Mesothelial cell of epicardium (in vitro differentiated cells): ENCODE measurements at regions not wholly inside any gene's neighbourhood (a gene's known extent, or its start where the extent isn't known, plus 50 kb on each side); places are given as distances from the start of the nearest gene placed in this dataset.

Experiments
- DNase-seq, 2 experiments: peaks; one replicate each; pipeline ENCODE4 v3.0.0; 2021; ENCODE audit warnings: low spot score in 2 of 2; ENCODE audit not compliant: unreplicated experiment in 2 of 2
- H3K27ac Mint-ChIP-seq: 2 replicates; pipeline ENCODE4 v1.8.0; 2021; ENCODE audit warnings: mixed read lengths
- H3K27me3 Mint-ChIP-seq: 2 replicates; pipeline ENCODE4 v1.8.0; 2021; ENCODE audit warnings: low read depth, mixed read lengths
- H3K36me3 Mint-ChIP-seq: 2 replicates; pipeline ENCODE4 v1.8.0; 2021; ENCODE audit warnings: mixed read lengths
- H3K4me1 Mint-ChIP-seq: 2 replicates; pipeline ENCODE4 v1.8.0; 2021; ENCODE audit warnings: mixed read lengths
- H3K4me3 Mint-ChIP-seq: 2 replicates; pipeline ENCODE4 v1.8.0; 2021; ENCODE audit warnings: mild to moderate bottlenecking, moderate library complexity, mixed read lengths
- H3K9me3 Mint-ChIP-seq: 2 replicates; pipeline ENCODE4 v1.8.0; 2021; ENCODE audit warnings: mixed read lengths
- CTCF ChIP-seq: fragments of 200-600 bp; sonication (generic); IDR thresholded peaks from one replicate; pipeline ENCODE4 v1.5.0; 2021; ENCODE audit warnings: antibody characterized with exemption; ENCODE audit not compliant: unreplicated experiment

- no peaks in the 10 kb centered on the region for H3K27me3 Mint-ChIP-seq
- peaks cover 8% of the 10 kb centered on the region for H3K9me3 Mint-ChIP-seq
- no peak for DNase-seq
- H3K4me3 Mint-ChIP-seq, result no peak overlapping the region
- H3K4me1 Mint-ChIP-seq, result peaks cover 34% of the 10 kb centered on the region
- no peak overlapping the region for H3K27ac Mint-ChIP-seq
- H3K36me3 Mint-ChIP-seq, result no peaks in the 10 kb centered on the region
- no peak for TF ChIP-seq CTCF
Observed at GRCh38 chr18:24586662-24587360, 126.4 kb downstream of the HRH4 start.

- H3K4me1 Mint-ChIP-seq, result peaks cover 30% of the 10 kb centered on the region
- DNase-seq, result no peak
- H3K36me3 Mint-ChIP-seq, result no peaks in the 10 kb centered on the region
- no peak for TF ChIP-seq CTCF
- H3K9me3 Mint-ChIP-seq, result peaks cover 16% of the 10 kb centered on the region
- no peaks in the 10 kb centered on the region for H3K27me3 Mint-ChIP-seq
- no peak overlapping the region for H3K27ac Mint-ChIP-seq
- H3K4me3 Mint-ChIP-seq, result no peak overlapping the region
Observed at GRCh38 chr18:24588440-24588839, 128.0 kb downstream of the HRH4 start.

GRCh38 chr18:24590946-24591345 lies 130.5 kb downstream of the HRH4 start:
- peaks cover 11% of the 10 kb centered on the region for H3K4me1 Mint-ChIP-seq
- H3K27me3 Mint-ChIP-seq, result no peaks in the 10 kb centered on the region
- H3K4me3 Mint-ChIP-seq, result no peak overlapping the region
- DNase-seq, result no peak
- no peak for TF ChIP-seq CTCF
- H3K9me3 Mint-ChIP-seq, result peaks cover 16% of the 10 kb centered on the region
- no peak overlapping the region for H3K27ac Mint-ChIP-seq
- no peaks in the 10 kb centered on the region for H3K36me3 Mint-ChIP-seq

GRCh38 chr18:24593401-24593800 lies 133.0 kb downstream of the HRH4 start:
- no peaks in the 10 kb centered on the region for H3K4me1 Mint-ChIP-seq
- no peak overlapping the region for H3K27ac Mint-ChIP-seq
- H3K27me3 Mint-ChIP-seq, result peaks cover 4% of the 10 kb centered on the region
- no peak overlapping the region for H3K4me3 Mint-ChIP-seq
- no peaks in the 10 kb centered on the region for H3K36me3 Mint-ChIP-seq
- H3K9me3 Mint-ChIP-seq, result peaks cover 16% of the 10 kb centered on the region
- no peak for DNase-seq
- TF ChIP-seq CTCF, result no peak

DNA sequence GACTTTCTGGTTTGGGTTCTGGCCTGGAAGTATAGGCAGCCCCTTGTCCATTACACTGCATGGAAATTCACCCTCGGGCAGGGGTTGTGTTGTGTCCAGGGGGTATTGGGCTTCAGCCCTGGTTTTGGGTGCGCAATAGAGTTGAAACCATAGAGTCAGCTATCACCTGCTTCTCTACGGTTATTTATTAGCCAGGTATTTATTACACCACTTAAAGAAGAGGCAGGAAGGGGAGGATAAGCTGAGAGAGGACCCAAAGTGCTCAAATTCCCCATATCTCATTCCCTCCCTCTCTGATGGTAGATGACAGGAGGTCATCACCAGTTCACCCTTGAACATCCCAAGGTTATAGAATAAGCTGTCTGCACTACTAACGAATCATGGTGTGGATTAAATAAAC lies 133.4 kb downstream of the HRH4 start:
- TF ChIP-seq CTCF, result no peak
- Mint-ChIP-seq H3K27ac (no peak overlapping the region), H3K27me3 (peaks cover 7% of the 10 kb centered on the region), H3K36me3 (no peaks in the 10 kb centered on the region), H3K4me3 (no peak overlapping the region), H3K4me1 (no peaks in the 10 kb centered on the region), H3K9me3 (peaks cover 16% of the 10 kb centered on the region)
- no peak for DNase-seq
